GM21515 (cell line): ENCODE measurements at regions not wholly inside any gene's neighbourhood (a gene's known extent, or its start where the extent isn't known, plus 50 kb on each side); places are given as distances from the start of the nearest gene placed in this dataset.

ENCODE experiments used
- ATAC-seq: cut with Tn5 transposase; IDR thresholded peaks from one replicate; pipeline ENCODE4 v1.9.1; 2021; ENCODE audit not compliant: unreplicated experiment

GRCh38 chr11:134513585-134514120 lies 101.6 kb upstream of the B3GAT1 start:
- ATAC-seq, result no peak

GRCh38 chr11:134512571-134513538 lies 100.8 kb upstream of the B3GAT1 start:
- no peak for ATAC-seq

GRCh38 chr11:134512061-134512460 lies 100.0 kb upstream of the B3GAT1 start:
- no peak for ATAC-seq

- no peak for ATAC-seq
These were observed 99.2 kb upstream of the B3GAT1 start for GRCh38 chr11:134511255-134511654.

GRCh38 chr11:134510233-134511040 lies 98.4 kb upstream of the B3GAT1 start:
- no peak for ATAC-seq

- ATAC-seq, result no peak
These were observed 97.6 kb upstream of the B3GAT1 start for GRCh38 chr11:134509381-134510232.

- no peak for ATAC-seq
These were observed 96.4 kb upstream of the B3GAT1 start for GRCh38 chr11:134508219-134508990.

- no peak for ATAC-seq
These were observed 94.0 kb upstream of the B3GAT1 start for GRCh38 chr11:134506046-134506445.

GRCh38 chr11:134505125-134505524 lies 93.1 kb upstream of the B3GAT1 start:
- ATAC-seq, result no peak

GRCh38 chr11:134504146-134504905 lies 92.3 kb upstream of the B3GAT1 start:
- ATAC-seq, result no peak

- ATAC-seq, result no peak
These were observed 91.6 kb upstream of the B3GAT1 start for GRCh38 chr11:134503596-134503995.

GRCh38 chr11:134503100-134503499 lies 91.1 kb upstream of the B3GAT1 start:
- no peak for ATAC-seq

- ATAC-seq, result no peak
These were observed 90.1 kb upstream of the B3GAT1 start for GRCh38 chr11:134502153-134502550.

- no peak for ATAC-seq
These were observed 89.5 kb upstream of the B3GAT1 start for GRCh38 chr11:134501406-134502152.

GRCh38 chr11:134500621-134501020 lies 88.6 kb upstream of the B3GAT1 start:
- no peak for ATAC-seq

GRCh38 chr11:134499990-134500389 lies 87.9 kb upstream of the B3GAT1 start:
- no peak for ATAC-seq

GRCh38 chr11:134498326-134499139 lies 86.5 kb upstream of the B3GAT1 start:
- ATAC-seq, result no peak

- no peak for ATAC-seq
These were observed 85.5 kb upstream of the B3GAT1 start for GRCh38 chr11:134497586-134497985.
